UCSD-AML1 (cell line): ENCODE measurements at regions not wholly inside any gene's neighbourhood (a gene's known extent, or its start where the extent isn't known, plus 50 kb on each side); places are given as distances from the start of the nearest gene placed in this dataset.
"Not testable (repeated sequence)": the region's sequence is repeated elsewhere in the genome, so short reads cannot be mapped to it uniquely, and the experiment has no call there.

Experiments
- DNase-seq: peaks from one replicate; lab custom pipeline; 2025; ENCODE audit not compliant: unreplicated experiment; lab: John Stamatoyannopoulos, UW

DNA sequence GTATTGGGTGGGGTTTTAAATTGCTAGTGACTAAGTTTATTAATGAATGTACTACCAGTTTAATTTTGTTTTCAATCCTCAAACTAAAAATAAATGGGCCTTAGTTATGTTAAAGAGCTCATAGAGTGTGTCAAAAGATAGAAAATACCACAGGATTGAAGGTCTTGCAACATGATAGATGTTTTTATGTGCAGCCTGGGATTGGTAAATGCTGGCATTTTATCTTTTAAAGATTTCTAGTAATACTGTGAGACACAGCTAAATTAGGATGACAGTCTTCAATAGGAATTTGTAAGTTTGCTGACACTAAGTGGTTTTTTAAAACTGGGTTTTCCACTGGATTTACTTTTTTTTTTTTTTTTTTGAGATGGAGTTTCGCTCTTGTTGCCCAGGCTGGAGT, 122.3 kb downstream of the HAUS1 start:
- DNase-seq: no peak

DNA sequence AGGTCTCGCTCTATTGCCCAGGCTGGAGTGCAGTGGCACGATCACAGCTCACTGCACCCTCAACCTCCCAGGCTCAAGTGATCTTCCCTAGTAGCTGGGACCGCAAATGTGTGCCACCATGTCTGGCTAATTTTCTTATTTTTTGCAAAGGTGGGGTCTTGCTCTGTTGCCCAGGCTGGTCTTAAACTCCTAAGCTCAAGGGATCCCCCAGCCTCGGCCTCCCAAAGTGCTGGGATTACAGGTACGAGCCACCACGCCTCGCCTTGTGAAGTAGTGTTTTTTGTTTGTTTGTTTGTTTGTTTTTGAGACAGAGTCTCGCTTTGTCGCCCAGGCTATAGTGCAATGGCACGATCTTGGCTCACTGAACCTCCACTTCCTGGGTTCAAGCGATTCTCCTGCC, 125.5 kb downstream of the HAUS1 start:
- not testable (repeated sequence) for DNase-seq

DNA sequence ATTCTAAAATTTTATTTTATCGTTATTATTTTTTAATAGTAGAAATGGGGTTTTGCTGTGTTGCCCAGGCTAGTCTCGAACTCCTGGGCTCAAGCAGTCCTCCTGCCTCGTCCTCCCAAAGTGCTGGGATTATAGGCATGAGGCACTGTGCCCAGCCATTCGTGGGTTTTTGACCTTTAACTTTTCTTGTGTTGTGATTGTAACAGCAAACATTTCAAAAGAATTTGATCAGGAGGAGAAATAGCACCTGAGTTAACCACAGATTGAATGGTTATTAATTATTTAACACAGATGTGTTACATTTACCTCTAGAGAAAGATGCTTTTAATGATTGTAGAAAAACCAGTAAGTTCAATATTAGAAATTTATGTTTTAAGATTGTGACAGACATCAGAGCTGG, 132.0 kb downstream of the HAUS1 start:
- no peak for DNase-seq

DNA sequence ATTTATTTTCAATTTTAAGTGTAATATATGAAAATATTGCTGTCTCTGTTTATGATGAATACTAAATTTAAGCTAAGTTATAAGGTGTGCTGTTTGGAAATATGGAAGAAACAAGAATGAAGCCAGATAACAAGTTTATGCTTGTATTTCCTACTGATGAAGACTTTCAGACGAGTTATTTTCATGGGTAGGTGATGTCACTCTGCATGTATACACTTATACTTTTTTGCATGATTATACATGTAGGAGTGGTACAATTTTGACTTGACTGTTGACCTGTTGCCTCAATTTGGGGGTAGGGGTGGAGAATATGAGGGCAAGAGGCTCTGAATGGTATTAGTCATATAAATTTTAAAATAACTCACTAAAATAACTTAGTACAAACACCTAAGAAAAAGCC, 133.7 kb downstream of the HAUS1 start:
- DNase-seq: no peak

DNA sequence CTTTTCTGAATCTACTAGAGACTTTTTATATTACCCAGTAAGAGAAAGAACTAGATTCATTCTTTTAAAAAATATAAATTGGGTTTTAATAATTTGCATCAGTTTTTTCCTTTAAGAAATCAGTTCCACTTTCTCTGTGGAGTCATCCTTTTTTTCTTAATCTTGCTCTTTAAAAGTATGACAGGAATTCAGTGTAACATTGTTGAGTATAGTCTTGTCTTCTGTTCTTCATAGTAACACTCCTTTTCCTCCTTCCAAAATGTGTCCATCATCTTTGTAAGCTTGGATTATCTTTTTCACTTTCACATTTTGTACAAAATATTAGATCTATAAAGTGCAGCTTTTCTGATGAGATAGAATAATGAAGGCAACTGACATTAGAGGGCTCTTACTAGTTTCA, 135.4 kb downstream of the HAUS1 start:
- DNase-seq: no peak

DNA sequence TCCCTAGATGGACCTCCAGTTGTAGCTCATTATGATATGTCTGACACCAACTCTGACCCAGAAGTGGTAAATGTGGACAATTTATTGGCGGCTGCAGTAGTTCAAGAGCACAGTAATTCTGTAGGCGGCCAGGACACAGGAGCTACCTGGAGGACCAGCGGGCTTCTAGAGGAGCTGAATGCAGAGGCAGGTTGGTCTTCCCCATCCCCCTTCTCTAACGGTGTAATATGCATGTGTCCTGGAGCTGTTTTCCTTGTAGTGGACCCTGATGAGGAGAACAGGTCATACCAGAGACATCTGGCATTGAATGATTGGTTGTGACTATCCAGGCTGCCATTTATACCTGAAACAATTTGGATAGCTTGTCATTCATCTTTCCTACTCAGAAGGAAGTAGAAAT, 135.8 kb downstream of the HAUS1 start:
- DNase-seq: no peak

DNA sequence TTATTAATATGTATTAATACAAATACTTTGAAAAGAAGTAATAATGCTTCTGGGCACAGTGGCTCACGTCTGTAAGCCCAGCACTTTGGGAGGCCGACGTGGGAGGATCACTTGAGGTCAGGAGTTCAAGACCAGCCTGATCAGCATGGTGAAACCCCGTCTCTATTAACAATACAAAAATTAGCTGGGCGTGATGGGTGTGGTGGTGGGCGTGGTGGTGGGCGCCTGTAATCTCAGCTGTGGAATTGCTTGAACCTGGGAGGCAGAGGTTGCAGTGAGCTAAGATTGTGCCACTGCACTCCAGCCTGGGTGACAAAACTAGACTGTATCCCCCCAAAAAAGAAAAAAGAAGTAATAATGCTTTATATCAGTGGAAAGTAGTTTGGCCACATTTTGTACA, 137.2 kb downstream of the HAUS1 start:
- not testable (repeated sequence) for DNase-seq

DNA sequence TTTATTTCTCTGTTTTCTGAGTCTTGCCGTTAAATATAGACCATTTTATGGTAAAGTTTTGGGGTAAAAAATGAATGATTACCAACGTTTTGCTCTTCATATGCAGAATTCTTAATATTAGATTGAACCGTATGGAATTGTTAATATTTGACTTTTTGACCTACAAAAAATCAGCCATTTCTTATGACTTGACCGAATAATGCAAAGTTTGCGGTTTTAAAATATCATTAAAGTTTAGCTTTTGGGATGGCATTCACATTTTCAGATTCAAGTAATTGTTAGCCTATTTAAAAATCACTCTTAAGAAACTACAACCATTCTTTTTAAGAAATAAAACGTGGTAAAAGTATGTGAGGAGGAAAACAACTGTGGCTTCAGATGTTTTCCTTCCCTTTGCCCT, 138.0 kb downstream of the HAUS1 start:
- no peak for DNase-seq

DNA sequence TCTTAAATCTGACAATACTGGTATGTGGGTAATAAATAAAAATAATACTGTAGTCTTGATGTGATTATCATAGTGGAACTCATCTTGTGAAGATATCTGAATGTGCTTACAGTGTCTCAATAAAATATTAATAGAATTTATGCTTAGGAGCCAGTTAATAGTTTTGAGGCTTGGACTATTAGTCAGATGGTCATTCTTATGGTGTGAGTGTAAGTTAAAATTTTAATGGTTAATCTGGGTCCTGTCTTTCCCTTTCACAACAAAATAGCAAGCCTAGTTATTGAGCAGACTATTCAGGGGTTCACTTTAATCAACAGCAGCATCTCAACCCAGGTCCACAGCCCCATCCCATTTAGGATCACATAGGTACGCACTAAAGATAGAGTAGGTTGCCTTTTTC, 138.9 kb downstream of the HAUS1 start:
- no peak for DNase-seq

DNA sequence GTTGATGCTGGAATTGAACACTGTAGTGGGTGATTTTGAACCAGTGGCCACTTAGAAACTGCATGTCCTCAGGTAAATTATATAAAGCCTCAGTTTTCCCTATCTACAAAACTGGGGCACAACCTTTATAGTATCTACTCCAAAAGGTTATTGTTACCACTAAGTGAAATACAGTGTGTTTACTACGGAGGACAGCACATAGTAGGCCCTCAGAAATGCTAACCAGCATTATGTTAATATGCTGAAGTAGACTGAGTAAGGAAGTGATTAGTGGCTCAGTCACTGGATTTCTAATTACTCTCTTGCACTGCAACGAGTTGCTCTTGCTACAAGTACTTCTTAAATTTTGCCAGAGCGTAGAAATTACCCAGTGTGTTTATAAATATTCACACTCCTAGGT, 139.5 kb downstream of the HAUS1 start:
- no peak for DNase-seq

DNA sequence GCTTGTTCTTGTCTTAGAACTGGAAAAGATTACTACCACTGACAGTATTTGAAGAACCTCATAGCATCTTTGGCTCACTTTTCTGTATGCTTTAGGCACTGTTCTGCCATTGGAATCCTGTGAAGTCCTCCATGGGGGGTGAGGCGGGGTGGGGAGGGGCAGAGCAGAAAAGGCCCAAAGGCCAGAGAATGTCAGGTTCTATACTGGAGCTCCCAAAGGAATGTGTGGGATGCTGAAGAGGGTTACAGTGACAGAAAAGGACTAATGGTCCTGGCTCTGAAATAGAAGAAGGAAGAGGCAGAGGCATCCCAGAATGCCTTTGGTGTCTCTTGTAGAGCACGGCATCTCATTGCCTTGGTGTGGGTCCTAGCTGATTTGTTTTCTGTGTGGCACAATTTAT, 141.9 kb downstream of the HAUS1 start:
- no peak for DNase-seq

DNA sequence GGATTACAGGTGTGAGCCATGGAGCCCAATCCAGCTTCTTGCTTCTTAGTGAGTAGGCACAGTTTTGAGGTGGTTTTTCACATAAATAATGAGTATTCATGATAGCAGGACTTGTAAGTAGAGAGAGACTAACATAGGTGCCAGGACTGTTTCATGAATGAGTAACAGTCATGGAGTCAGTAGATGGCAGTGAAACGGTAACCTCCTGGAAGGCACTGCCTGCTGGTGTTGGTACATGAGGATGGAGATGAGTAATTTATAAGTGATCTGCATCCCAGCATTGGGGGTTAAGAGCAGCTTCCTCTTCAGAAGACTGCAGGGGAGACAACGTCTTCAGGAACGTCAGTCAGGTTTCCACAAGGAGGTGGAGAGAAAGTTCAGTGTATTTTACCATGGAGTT, 143.8 kb downstream of the HAUS1 start:
- DNase-seq: no peak

DNA sequence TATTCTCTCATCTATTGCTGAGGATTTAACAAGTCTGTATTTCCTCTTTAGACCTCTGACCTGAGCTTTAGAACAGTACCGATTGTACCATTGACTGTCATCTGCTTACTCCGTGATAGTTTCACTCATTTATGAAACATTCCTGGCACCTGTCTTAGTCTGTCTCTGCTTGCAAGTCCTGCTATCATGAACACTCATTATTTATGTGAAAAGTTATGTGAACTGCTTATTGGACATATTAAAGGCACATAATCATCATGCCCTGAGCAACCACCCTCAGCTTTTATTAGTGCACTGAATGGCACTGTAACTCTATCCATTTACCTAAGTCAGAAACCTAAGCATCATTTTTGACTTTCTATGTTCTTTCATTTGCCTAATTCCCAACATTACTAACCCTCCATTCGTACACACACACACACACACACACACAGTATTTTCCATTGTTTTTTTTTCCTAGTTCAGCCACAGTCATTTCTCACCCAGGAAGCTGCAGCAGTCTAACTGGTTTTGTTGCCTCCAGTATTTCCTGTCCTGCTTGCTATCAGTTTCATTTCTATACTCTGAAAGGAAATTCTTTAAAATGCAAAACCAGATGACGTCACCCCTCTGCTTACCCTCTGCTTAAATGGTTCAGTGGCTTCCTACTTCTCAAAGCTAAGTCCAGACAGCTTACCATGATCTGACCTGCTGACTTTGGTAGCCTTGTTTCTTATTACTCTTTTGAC, 146.1 kb downstream of the HAUS1 start:
- DNase-seq: peak; percentile 26

DNA sequence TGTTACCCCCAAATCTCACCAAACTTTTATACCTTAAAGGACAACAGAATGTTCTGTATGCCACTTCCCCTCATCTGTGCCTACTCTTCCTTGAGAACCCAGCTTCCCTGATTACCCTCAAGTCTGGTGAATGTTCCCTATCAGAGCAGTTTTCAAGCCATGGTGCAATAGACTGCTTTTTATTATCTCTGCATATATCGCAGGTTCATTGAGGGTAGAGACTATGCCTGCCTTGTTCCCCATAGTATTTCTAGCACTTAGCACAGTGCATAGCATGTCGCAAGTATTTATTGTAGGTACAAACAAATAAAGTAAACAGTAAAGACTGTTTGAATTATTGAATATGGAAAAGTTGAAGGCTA, 146.6 kb downstream of the HAUS1 start:
- no peak for DNase-seq

DNA sequence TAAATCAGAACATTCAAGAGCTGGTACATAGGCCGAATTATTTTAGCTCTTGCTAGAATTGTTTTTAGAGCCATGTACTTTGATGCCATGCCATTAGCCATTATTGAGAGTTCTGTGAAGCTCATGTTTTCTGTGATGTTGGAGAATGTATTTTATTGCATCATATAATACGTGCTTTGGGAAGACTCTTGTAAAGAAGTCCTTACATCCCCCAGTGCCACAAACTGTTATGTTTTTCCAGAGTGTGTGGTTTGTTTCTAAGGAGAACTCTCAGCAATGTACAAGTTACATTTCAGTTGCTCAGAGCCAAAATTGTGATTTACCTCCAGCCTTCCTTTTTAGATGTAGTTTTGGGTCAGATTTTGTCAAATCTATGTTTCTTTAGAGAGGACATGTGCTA, 148.6 kb downstream of the HAUS1 start:
- no peak for DNase-seq

DNA sequence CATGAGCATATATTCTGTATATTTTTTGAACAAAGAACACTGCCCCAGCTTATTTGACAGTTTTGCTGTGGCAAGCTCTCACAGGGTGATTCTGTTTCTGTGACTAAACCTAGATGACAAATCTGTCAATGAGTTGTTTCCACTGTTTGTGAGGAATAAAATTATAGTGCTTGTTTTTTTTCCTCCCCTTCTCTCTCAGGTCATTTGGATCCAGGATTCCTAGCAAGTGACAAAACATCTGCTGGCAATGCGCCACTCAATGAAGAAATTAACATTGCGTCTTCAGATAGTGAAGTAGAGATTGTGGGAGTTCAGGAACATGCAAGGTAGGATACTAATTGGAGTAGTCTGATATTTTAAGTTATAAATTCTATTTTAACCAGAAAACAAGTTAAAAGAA, 149.3 kb downstream of the HAUS1 start:
- DNase-seq: no peak

DNA sequence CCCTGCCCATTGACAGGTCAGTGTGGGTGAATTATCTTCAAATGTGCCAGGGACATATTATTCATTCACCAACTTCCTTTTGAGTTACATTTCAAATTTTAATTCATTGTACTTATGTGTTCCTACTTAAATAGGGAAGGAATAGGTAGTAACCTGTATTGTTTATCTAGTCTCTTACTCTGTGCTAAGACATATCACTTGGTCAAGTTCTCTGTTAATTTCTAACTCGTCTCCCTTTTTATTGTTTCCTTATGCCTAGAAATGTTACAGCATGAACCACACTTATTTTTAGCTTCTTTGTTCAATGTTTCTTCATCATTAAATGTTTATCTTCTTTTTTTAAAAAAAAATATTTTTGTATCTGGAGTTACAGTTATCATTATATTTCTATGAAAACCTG, 151.9 kb downstream of the HAUS1 start:
- no peak for DNase-seq

DNA sequence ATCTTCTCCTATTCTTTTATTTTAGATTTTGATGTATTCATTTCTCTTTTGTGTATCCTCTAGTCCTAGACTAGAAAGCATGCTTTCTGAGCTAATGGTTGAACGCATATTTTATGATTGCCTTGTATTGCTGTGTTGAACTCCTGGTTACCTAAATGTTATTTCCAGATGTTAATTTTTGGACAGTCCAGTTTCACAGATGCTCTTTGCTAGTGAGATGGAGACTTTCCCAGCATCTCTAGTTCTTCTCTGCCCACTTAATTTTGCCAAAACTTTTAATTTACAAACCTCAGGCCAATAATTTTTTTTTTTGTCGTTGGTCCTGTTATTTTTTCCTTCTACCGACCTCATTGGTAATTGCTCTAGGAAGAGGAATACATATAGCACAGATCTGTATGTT, 153.2 kb downstream of the HAUS1 start:
- DNase-seq: no peak

DNA sequence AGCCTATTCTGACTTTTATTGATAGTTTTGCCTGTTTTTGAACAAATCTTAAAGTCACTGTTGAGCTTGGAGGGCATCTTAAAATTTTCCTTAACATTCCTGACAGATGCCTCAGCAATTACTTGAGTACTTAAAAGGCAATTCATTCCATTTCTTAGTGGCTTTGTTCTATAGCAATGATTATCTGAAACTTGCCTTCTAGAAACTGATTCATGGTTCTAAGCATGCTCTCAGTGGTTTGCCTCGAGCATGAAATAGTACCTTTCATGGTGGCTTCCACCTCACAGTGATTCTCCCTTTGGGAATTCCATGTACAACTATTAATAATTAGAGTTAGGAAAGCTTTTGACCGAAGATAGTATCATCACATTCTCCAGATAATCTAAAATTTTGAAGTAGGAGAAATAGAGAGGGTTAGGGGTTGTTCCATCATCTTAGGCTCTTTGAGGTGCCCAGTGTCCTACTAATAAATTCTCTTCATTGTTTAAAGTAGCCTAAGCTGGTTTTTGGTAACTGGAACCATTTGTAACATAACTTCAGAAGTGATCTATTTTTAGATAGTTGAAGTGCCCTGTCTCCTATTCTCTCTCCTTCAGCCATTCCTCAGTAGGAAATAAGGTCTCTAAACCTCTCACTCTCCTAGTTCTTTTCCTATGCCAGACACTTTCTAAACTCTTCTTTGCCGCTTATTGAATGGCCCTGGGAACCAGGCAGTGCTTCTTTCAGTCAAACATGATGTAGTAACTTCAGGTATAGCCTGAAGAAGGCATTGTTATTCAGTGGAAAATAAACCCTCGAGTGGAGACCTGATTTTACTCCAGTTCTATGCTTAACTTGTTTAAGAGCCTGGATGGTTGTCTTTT, 156.1 kb downstream of the HAUS1 start:
- no peak for DNase-seq

DNA sequence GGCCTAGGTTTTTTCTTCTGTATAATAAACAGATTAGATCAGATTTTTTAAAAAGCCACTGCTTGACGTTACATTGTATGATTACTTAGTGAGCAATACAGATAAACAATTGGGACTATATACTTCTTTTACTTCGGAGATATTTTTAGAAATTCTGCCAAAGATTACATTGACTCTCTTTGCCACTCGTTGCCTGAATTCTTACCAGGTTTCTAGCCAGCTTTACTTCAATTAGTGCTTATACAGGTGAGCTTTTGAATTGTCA, 156.6 kb downstream of the HAUS1 start:
- DNase-seq: no peak

DNA sequence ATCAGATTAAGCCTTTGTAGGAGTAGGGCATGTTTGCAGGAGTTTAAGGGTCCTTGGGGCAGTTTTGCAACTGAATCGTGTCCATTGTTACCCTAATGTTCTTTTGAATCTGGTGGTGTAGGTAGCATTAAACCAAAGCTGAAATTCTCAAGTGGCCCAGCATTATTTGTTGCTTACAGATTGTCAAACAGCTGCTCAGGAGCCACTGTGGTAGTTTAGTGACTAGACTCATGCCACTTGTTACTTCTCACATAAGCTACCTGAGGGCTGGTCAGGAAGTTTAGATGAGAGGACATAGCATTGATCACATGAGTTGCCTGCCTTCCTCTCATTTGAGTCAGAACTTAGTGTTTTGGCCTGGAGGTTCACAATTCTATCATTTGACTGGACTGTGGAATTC, 157.6 kb downstream of the HAUS1 start:
- DNase-seq: no peak

DNA sequence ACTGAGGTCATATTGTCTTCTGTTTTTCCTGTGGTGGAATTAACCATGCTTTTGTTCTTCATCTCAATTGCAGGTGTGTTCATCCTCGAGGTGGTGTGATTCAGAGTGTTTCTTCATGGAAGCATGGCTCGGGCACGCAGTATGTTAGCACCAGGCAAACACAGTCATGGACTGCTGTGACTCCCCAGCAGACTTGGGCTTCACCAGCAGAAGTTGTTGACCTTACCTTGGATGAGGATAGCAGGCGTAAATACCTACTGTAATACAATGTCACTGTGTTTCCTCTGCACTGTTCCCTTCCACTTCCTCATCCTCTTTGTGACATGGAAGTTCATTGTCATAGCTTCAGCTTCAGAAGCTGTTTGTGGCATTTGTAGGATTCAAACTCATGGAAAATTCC, 158.7 kb downstream of the HAUS1 start:
- no peak for DNase-seq

DNA sequence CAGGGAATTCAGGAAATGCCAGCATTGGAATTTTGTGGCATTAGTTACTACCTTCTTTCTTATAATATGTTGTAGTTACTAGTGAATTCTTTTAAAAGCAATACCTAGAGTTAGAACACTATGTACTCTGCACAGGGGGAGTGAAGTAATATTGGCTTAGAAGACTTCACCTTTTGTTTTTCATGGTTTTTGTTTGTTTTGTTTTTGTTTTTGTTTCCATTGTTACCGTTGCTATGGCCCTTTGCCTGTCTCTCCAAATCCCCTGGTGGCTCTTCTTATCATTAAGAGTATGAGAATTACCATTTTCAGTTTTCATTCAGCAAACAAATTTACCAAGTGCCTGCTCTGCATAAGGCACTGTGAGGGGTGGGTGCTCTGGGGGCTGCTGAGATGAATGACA, 160.1 kb downstream of the HAUS1 start:
- DNase-seq: no peak
